Stimulated activated CD4-positive, alpha-beta T cell treated with anti-CD3 and anti-CD28 coated beads, TNF-alpha, amount 100 ng/mL, for 1 hour (primary cell): ENCODE measurements at regions not wholly inside any gene's neighbourhood (a gene's known extent, or its start where the extent isn't known, plus 50 kb on each side); places are given as distances from the start of the nearest gene placed in this dataset.

Experiments used
- DNase-seq, 3 donors: peaks; one replicate each; pipeline ENCODE4 v3.0.0-alpha.2; 2020; ENCODE audit warnings: low read depth in 3 of 3, low spot score in 1 of 3

DNA sequence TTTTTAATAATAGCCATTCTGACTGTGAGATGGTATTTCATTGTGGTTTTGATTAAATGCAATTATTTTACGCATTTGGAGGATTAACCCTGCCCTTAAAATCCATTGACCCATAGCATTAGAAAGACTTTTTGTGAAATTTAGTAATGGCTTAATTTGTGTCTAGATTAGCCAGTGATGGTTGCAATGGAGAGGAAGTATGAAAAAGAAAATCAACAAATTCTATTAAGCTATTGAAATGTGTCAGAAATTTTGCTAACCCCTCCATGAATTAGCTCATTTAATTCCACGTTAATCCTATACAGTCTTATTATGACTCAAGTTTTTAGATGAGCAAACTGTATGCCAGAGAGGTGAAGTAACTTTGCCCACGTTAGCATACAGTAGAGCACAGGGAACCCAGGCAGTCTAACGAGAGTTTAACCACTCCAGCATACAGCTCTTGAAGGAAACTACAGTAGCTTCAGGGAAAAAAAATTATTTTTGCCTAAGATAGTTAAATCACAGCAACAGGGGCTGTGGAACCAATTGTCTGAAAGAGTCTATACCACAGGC, 158.2 kb upstream of the PPP2R2B start:
- DNase-seq: no peak

DNA sequence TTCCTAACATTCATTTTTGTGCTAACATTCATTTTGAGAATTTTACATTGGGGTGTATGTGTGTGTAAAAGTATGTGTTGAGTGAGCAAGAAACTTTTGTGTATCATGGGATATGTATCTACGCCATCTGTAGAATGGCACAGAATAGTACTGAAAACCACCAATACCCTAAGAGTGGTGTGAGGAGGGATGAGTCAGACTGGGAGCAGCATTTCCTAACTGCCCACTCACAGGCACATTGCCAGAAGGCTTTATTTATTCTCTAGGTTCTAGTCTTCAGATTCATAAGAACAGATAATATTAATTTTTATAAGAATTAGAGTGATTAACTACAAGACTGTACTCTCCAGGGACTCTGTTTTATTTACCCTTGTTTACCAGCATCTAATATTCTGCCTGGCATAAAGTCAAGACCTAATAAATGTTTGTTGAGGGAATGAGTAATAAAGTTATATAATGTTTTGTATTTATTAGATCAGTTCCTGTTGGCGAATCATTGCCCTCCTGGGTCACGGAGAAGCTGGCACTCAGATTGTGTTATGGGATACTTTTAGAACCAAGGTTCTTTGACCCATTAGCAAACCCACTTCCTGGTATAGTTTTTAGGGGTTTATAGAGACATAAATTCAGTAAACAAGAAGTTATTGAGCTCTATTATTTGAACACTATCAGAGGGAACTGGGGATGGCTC, 159.1 kb upstream of the PPP2R2B start:
- no peak for DNase-seq

- DNase-seq: no peak
Observed at GRCh38 chr5:147040856-147041255, 162.3 kb upstream of the PPP2R2B start.

DNA sequence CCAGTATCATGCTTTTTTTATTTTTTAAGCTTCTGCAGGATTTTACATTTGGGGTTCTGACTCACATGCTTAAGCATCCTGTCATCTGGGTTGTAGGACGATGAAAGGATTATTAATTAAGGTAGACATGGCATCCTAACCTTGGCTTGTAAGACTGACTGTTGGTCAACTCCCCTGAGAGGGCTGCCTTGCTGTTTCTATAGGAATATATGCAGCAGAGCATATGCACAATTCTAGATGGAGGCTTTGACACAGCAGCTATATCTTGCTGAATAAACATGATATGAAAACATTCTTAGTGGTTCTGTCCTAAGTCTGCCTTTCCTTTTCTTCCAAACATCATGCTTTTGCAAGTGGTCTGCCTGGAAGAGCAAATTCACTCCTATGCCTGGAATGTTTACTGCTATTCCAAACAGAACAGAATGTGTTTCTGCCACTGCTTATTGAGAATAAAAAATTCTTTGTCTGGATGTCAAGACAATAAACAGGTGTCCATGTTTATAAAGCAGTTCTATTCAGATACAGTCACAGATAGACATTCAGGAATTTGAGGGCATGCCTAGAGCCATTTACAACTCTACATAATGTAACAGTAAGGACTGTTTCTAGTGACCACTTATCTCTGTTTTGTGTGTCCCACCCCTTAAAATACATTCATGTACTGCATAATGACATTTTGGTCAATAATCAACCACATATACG, 166.2 kb upstream of the PPP2R2B start:
- DNase-seq: no peak

GRCh38 chr5:147045290-147045689, 166.7 kb upstream of the PPP2R2B start:
- no peak for DNase-seq

GRCh38 chr5:147046281-147046680, 167.7 kb upstream of the PPP2R2B start:
- DNase-seq: no peak

GRCh38 chr5:147046894-147047293, 168.3 kb upstream of the PPP2R2B start:
- no peak for DNase-seq

DNA sequence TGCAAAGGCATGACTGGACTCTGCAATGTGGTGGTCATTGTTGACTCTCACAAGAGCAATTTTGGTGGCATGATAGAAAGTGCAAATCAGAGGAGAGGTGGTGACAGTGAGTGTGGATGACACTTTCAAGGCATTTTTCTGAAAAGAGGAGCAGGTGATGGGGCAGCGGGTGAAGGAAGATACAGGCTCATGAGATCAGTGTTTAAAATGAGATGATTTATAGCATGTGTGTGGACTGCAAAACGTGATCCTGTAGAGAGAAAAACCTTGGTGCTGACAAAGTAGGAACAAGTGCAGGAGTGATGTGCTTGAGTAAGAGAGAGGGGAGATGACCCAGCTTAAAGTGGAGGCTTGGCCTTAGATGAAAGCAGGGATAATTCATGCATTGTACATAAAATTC, 171.2 kb upstream of the PPP2R2B start:
- DNase-seq: no peak

DNA sequence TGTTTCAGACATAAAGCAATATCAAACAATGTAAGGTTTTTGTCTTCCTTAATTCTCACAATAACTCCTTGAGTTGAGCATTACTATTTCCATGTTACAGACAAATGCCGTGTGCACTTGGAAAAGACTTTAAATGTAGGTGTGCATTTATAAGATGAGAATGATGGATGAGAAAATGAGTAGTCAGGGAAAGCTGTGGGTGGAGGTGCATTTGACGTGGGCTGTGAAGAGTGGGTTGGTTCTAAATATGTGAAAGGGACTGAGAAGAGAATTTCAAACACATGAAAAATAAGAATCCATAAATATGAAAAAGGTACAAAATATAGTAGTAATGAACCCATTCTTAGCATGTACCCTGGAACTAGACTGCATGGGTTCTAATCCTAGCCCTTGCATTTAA, 171.6 kb upstream of the PPP2R2B start:
- no peak for DNase-seq

GRCh38 chr5:147051193-147051592, 172.6 kb upstream of the PPP2R2B start:
- no peak for DNase-seq

DNA sequence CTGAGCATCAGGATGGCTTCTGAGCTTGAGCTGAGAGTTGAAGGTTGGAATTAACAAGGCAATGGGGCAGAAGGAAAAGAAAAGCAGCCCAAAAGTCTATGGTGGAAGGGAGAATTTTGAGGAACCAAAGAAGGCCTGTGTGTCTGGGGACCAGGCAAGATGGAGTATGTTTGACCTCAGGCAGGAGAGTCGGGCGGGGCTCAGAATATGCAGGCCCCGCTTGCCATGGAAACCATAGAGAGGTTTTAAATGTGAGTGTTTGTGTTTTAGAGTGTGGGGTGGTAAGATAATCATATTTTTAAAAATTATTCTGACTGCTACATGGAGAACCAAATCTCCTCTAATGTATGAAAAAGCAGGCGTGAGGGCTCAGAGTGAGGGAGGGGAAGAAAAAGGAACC, 174.0 kb upstream of the PPP2R2B start:
- DNase-seq: no peak

GRCh38 chr5:147055089-147055826, 176.7 kb upstream of the PPP2R2B start:
- no peak for DNase-seq

DNA sequence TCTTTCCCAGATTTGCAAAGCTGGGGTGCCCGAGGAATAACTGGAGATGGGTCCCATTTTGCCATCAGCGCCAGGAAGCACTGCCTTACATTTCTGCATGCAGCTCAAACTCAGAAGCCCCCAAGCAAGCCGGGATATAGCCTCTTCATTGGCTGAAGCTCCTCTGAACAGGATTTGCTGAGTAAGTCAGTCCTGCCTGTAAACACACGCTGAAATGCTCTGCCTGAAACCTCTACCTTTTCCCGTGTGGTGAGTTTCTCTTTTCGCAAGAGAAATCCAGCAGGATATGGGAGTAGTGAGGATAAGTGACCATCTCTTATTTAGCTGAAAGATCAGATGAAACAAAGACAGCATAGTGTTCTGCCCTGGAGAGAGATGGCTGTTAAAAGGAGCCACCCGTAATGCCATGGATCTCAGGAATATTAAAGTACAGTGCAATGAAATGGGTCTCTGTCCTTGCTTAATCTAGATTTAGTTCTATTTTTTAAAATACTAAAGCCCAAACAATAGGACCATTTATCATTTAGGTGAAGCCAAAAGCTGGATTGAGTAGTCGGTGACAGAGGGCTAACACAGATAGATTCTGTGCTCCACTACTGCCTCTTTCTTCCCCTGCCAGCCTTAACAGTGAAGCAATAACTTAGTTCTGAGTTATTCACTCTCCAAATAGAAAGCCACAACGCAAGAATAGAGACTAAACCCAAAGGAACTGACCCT, 177.5 kb upstream of the PPP2R2B start:
- DNase-seq: no peak

DNA sequence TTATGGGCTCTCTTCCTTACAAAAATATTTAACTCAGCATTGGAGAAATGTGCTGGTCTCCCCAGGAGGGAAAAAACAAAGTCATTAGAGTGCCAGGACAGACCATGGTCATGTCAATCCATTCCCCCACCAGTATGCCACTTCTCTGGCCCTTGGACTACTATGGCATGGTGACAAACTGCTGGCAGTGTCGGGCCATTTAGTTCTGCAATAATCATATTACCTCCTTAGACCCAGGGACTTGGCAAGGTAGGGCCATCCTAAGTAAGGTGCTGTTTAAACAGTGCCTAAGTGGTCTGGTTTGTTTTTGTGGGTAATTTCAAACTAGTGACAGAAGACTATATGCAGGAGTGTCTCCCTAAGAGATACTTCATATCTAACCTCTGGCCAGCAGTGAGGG, 177.8 kb upstream of the STK32A start:
- DNase-seq: no peak

GRCh38 chr5:147061431-147061830, 173.4 kb upstream of the STK32A start:
- DNase-seq: no peak

DNA sequence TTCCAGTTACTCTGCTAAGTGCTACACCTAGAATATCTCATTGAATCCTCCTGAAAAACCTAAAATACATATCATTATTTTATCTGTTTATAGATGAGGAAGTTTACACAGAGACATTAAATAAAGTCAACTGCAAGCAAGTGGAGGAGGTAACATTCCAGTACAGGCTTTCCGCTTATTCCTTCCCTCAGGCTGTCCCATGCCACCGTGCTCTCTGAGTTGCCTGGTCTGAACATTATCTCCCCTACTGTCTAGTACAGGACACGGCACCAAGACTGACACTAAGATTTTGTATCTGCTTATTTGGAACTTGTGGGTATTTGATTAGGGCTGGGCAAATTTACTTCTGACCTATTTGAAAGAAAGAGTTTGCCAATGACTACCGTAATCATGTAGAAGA, 172.4 kb upstream of the STK32A start:
- DNase-seq: no peak

GRCh38 chr5:147063943-147064342, 170.9 kb upstream of the STK32A start:
- DNase-seq: no peak

- DNase-seq: no peak
Observed at GRCh38 chr5:147065071-147065470, 169.8 kb upstream of the STK32A start.

DNA sequence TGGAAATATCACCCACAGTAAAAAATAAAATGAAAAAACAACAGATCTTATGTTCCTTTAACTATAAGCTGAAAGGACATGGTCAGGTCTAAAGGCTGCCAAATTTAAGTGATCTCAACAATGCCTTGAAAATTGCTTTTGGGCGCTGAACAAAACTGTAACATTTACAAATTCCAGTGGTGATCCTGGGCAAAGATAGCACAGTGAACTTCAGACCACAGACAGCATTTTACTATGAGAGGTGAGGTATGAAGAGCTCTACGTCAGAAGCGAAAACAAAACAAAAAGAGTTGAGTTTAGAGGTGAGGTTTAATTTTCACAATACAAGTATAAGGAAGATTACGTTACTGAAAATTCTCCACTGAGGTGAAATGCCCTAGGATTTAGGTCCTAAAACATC, 165.8 kb upstream of the STK32A start:
- DNase-seq: no peak

- no peak for DNase-seq
Observed at GRCh38 chr5:147072622-147073021, 162.2 kb upstream of the STK32A start.

DNA sequence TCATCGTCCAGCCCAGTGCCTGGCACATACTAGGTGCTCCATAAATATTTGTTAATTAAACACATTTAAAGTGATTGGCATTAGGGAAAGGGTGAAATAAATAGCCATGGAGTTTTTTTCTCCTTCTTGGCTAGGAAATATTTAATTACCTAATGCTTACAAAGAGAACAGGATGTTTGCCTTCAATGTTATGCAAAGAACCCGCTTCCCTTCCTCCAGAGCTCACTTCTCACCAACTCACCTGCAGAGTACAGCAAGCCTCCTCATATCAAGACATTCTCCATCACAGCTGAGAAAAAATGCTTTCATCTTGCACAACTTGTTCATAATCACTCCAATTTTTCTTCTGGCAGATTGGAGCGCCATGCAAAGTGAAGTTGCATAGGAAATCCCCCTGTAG, 161.7 kb upstream of the STK32A start:
- no peak for DNase-seq
